ENCODE measurements at regions not wholly inside any gene's neighbourhood (a gene's known extent, or its start where the extent isn't known, plus 50 kb on each side); places are given as distances from the start of the nearest gene placed in this dataset.

- no peaks in the 10 kb centered on the region for H3K36me3 ChIP-seq
- intact Hi-C loops (cut with DNase I; ENCODE audit: low total_unique reads), result no loop called here
- TF ChIP-seq POLR2AphosphoS5 (IDR thresholded peaks at IDR 0.05), result no peak
- no peak for TF ChIP-seq CTCF (IDR thresholded peaks at IDR 0.05)
- no peak for TF ChIP-seq EP300 (IDR thresholded peaks at IDR 0.05)
- H3K27me3 ChIP-seq, result peaks cover 0 to 51% (median 7%) of the 10 kb centered on the region in 3 donors
- 69 to 78% (median 72%) methylated on average over 25 to 26 of the region's 26 CpGs for WGBS, 5 donors
- H3K27ac ChIP-seq, result no peak overlapping the region
- H3K9me3 ChIP-seq, result no peaks in the 10 kb centered on the region
- H3K4me3 ChIP-seq, result no peak overlapping the region
- no peaks in the 10 kb centered on the region for H3K4me1 ChIP-seq
- DNase-seq, result no peak
These were observed 65.2 kb upstream of the SNTG2 start for GRCh38 chr2:885230-886071.

- no peaks in the 10 kb centered on the region for H3K4me1 ChIP-seq
- H3K27ac ChIP-seq, result no peak overlapping the region
- H3K4me3 ChIP-seq, result no peak overlapping the region
- 45 to 62% (median 60%) methylated on average over 21 of the region's 21 CpGs for WGBS, 5 donors
- peaks cover 0 to 56% (median 7%) of the 10 kb centered on the region in 3 donors for H3K27me3 ChIP-seq
- H3K36me3 ChIP-seq, result no peaks in the 10 kb centered on the region
- intact Hi-C loops (cut with DNase I; ENCODE audit: low total_unique reads), result no loop called here
- DNase-seq, result no peak
- TF ChIP-seq POLR2A (IDR thresholded peaks at IDR 0.05) (no peak), CTCF (IDR thresholded peaks at IDR 0.05) (no peak), POLR2AphosphoS5 (IDR thresholded peaks at IDR 0.05) (no peak), EP300 (IDR thresholded peaks at IDR 0.05) (no peak)
- H3K9me3 ChIP-seq, result no peaks in the 10 kb centered on the region
These were observed 66.6 kb upstream of the SNTG2 start for GRCh38 chr2:883803-884748.

GRCh38 chr2:883260-883802 is 67.3 kb upstream of the SNTG2 start:
- DNase-seq, result no peak
- H3K4me1 ChIP-seq, result no peaks in the 10 kb centered on the region
- peaks cover 0 to 56% (median 7%) of the 10 kb centered on the region in 3 donors for H3K27me3 ChIP-seq
- no peak for TF ChIP-seq POLR2AphosphoS5 (IDR thresholded peaks at IDR 0.05)
- no peak for TF ChIP-seq CTCF (IDR thresholded peaks at IDR 0.05)
- TF ChIP-seq POLR2A (IDR thresholded peaks at IDR 0.05), result no peak
- no peak for TF ChIP-seq EP300 (IDR thresholded peaks at IDR 0.05)
- 77 to 85% (median 84%) methylated on average over 13 to 14 of the region's 14 CpGs for WGBS, 5 donors
- intact Hi-C loops (cut with DNase I; ENCODE audit: low total_unique reads), result no loop called here
- no peak overlapping the region for H3K27ac ChIP-seq
- H3K36me3 ChIP-seq, result no peaks in the 10 kb centered on the region
- no peaks in the 10 kb centered on the region for H3K9me3 ChIP-seq
- H3K4me3 ChIP-seq, result no peak overlapping the region

- H3K4me3 ChIP-seq, result no peak overlapping the region
- H3K36me3 ChIP-seq, result no peaks in the 10 kb centered on the region
- WGBS, 5 donors, result 53 to 78% (median 67%) methylated on average over 8 to 11 of the region's 11 CpGs
- H3K9me3 ChIP-seq, result no peaks in the 10 kb centered on the region
- DNase-seq, result no peak
- H3K27ac ChIP-seq, result no peak overlapping the region
- H3K27me3 ChIP-seq, result peaks cover 0 to 56% (median 7%) of the 10 kb centered on the region in 3 donors
- TF ChIP-seq POLR2AphosphoS5 (IDR thresholded peaks at IDR 0.05) (no peak), EP300 (IDR thresholded peaks at IDR 0.05) (no peak), CTCF (IDR thresholded peaks at IDR 0.05) (no peak), POLR2A (IDR thresholded peaks at IDR 0.05) (no peak)
- intact Hi-C loops (cut with DNase I; ENCODE audit: low total_unique reads), result no loop called here
- no peaks in the 10 kb centered on the region for H3K4me1 ChIP-seq
These were observed 69.3 kb upstream of the SNTG2 start for GRCh38 chr2:881204-881918.

Measured in stomach (tissue), 8 donors.